MG63 (cell line): ENCODE measurements at regions not wholly inside any gene's neighbourhood (a gene's known extent, or its start where the extent isn't known, plus 50 kb on each side); places are given as distances from the start of the nearest gene placed in this dataset.

Source experiments
- DNase-seq: peaks from one replicate; pipeline ENCODE4 v3.0.0-alpha.2; 2020
- H3K27me3 ChIP-seq: fragments of 250-450 bp; sonication (Bioruptor Pico); 2 replicates; pipeline ENCODE4 v1.5.1; 2020; ENCODE audit warnings: mild to moderate bottlenecking, moderate library complexity
- H3K36me3 ChIP-seq: fragments of 250-450 bp; sonication (Bioruptor Pico); 2 replicates; pipeline ENCODE4 v1.5.1; 2020; ENCODE audit warnings: mild to moderate bottlenecking, moderate library complexity
- H3K4me3 ChIP-seq: fragments of 250-450 bp; sonication (Bioruptor Pico); 2 replicates; pipeline ENCODE4 v1.5.1; 2020; ENCODE audit warnings: mild to moderate bottlenecking, moderate library complexity
- H3K9me3 ChIP-seq: fragments of 250-450 bp; sonication (Bioruptor Pico); 2 replicates; pipeline ENCODE4 v1.5.1; 2020; ENCODE audit warnings: mild to moderate bottlenecking, moderate library complexity

GRCh38 chr1:244344001-244344400 lies 107.7 kb downstream of the ADSS2 start:
- no peaks in the 10 kb centered on the region for H3K36me3 ChIP-seq
- no peaks in the 10 kb centered on the region; the same call in 1 of the 2 replicates for H3K9me3 ChIP-seq
- no peak overlapping the region for H3K4me3 ChIP-seq
- DNase-seq, result no peak
- no peaks in the 10 kb centered on the region for H3K27me3 ChIP-seq

GRCh38 chr1:244346972-244347618 lies 104.6 kb downstream of the ADSS2 start:
- H3K4me3 ChIP-seq, result no peak overlapping the region
- no peaks in the 10 kb centered on the region for H3K36me3 ChIP-seq
- DNase-seq, result no peak
- no peaks in the 10 kb centered on the region for H3K27me3 ChIP-seq
- H3K9me3 ChIP-seq, result no peaks in the 10 kb centered on the region; the same call in 1 of the 2 replicates

DNA sequence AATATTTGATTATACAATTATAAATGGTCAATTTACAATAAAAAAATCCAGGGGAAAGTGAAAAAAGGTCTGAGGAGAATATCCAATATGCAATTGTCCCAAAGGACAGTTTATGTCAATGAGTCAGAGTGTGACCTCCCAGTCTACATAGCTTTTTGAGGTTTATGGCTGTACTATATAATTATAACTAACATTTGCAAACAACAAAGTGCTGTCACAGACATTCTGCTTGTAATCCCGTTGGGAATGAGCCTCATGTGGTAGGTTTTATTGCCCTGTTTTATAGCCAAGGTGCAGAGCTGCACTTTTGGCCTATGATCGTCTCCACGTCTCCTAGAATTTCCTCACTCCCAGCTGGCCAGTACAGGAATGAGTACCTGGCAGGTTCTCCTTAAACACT lies 103.8 kb downstream of the ADSS2 start:
- H3K36me3 ChIP-seq, result no peaks in the 10 kb centered on the region
- no peak overlapping the region for H3K4me3 ChIP-seq
- no peak for DNase-seq
- H3K27me3 ChIP-seq, result no peaks in the 10 kb centered on the region
- H3K9me3 ChIP-seq, result no peaks in the 10 kb centered on the region; the same call in 1 of the 2 replicates

DNA sequence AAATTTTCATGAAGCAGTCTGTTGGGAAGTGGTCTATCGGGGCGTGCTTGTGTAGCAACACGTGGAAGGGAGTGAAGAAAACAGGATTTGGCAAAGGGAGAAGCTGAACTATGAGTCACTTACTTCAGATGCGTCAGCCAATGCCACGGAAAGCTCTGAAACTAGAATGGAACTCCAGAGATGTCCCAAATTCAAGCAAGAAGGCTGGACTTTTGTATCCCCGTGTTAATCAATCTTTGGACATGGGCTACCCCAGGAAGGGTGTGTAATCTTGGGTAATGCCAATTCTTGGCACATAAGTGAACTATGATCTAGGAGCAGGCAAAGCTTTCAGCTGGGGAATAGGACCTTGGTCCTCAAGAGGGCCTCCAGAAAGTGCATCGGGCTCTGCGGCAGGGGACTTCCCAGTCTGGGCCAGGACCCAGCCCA lies 102.6 kb downstream of the ADSS2 start:
- no peaks in the 10 kb centered on the region for H3K27me3 ChIP-seq
- peak; percentile 70 for DNase-seq
- no peaks in the 10 kb centered on the region for H3K36me3 ChIP-seq
- no peaks in the 10 kb centered on the region; the same call in 1 of the 2 replicates for H3K9me3 ChIP-seq
- no peak overlapping the region for H3K4me3 ChIP-seq

DNA sequence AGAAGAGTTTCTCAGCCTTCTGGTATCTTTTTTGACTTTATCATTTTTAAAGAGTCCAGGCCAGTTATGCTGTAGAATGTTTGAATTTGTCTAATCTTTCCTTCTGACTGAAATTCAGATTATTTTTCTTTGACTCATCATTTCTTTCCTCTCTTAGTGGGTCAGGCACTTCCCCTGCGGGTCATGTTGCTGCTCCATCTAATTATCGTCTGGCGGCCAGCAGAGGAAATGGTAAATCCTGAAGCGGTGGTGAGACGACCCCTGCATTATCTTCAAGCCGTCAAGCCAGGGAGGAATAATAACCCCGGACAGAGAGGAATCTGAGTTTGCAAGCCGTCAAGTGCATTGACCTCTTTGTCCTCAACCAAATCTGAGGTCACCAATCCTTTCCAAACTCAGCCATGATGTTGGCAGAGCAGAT lies 102.1 kb downstream of the ADSS2 start:
- Histone ChIP-seq H3K36me3 (no peaks in the 10 kb centered on the region), H3K27me3 (no peaks in the 10 kb centered on the region), H3K4me3 (no peak overlapping the region), H3K9me3 (no peaks in the 10 kb centered on the region; the same call in 1 of the 2 replicates)
- DNase-seq, result no peak

GRCh38 chr1:244350027-244350426 lies 101.7 kb downstream of the ADSS2 start:
- no peak overlapping the region for H3K4me3 ChIP-seq
- H3K27me3 ChIP-seq, result no peaks in the 10 kb centered on the region
- H3K36me3 ChIP-seq, result no peaks in the 10 kb centered on the region
- DNase-seq, result no peak
- H3K9me3 ChIP-seq, result no peaks in the 10 kb centered on the region; the same call in 1 of the 2 replicates

- no peaks in the 10 kb centered on the region for H3K36me3 ChIP-seq
- no peak for DNase-seq
- H3K4me3 ChIP-seq, result no peak overlapping the region
- H3K27me3 ChIP-seq, result no peaks in the 10 kb centered on the region
- H3K9me3 ChIP-seq, result no peaks in the 10 kb centered on the region; the same call in 1 of the 2 replicates
Measured at GRCh38 chr1:244352156-244352830, 99.4 kb downstream of the ADSS2 start.

GRCh38 chr1:244353551-244354091 lies 98.1 kb downstream of the ADSS2 start:
- Histone ChIP-seq H3K27me3 (no peaks in the 10 kb centered on the region), H3K4me3 (no peak overlapping the region), H3K9me3 (no peaks in the 10 kb centered on the region; the same call in 1 of the 2 replicates), H3K36me3 (no peaks in the 10 kb centered on the region)
- peak; percentile 97 for DNase-seq

GRCh38 chr1:244354810-244355278 lies 96.9 kb downstream of the ADSS2 start:
- H3K27me3 ChIP-seq, result no peaks in the 10 kb centered on the region
- H3K36me3 ChIP-seq, result no peaks in the 10 kb centered on the region
- no peak overlapping the region for H3K4me3 ChIP-seq
- no peaks in the 10 kb centered on the region; the same call in 1 of the 2 replicates for H3K9me3 ChIP-seq
- DNase-seq, result no peak

GRCh38 chr1:244356376-244356775 lies 95.3 kb downstream of the ADSS2 start:
- no peaks in the 10 kb centered on the region for H3K27me3 ChIP-seq
- no peaks in the 10 kb centered on the region for H3K36me3 ChIP-seq
- no peak overlapping the region for H3K4me3 ChIP-seq
- DNase-seq, result no peak
- no peaks in the 10 kb centered on the region; the same call in 1 of the 2 replicates for H3K9me3 ChIP-seq
